ENCODE measurements at regions not wholly inside any gene's neighbourhood (a gene's known extent, or its start where the extent isn't known, plus 50 kb on each side); places are given as distances from the start of the nearest gene placed in this dataset.

- DNase-seq (ENCODE audit: low spot score): no peak
These were observed 720.9 kb downstream of the BRD1 start for GRCh38 chr22:49106842-49107152.

GRCh38 chr22:49106096-49106841, 721.4 kb downstream of the BRD1 start:
- no peak for DNase-seq (ENCODE audit: low spot score)

- no peak for DNase-seq (ENCODE audit: low spot score)
These were observed 723.2 kb downstream of the BRD1 start for GRCh38 chr22:49104434-49104833.

GRCh38 chr22:49103314-49104059, 724.2 kb downstream of the BRD1 start:
- no peak for DNase-seq (ENCODE audit: low spot score)

GRCh38 chr22:49102367-49102766, 725.3 kb downstream of the BRD1 start:
- no peak for DNase-seq (ENCODE audit: low spot score)

- DNase-seq (ENCODE audit: low spot score): no peak
These were observed 725.8 kb downstream of the BRD1 start for GRCh38 chr22:49101873-49102272.

GRCh38 chr22:49101225-49101624, 726.4 kb downstream of the BRD1 start:
- DNase-seq (ENCODE audit: low spot score): no peak

- DNase-seq (ENCODE audit: low spot score): no peak
These were observed 726.9 kb downstream of the BRD1 start for GRCh38 chr22:49100773-49101172.

GRCh38 chr22:49100316-49100715, 727.4 kb downstream of the BRD1 start:
- no peak for DNase-seq (ENCODE audit: low spot score)

GRCh38 chr22:49099496-49100124, 728.1 kb downstream of the BRD1 start:
- no peak for DNase-seq (ENCODE audit: low spot score)

- no peak for DNase-seq (ENCODE audit: low spot score)
These were observed 728.6 kb downstream of the BRD1 start for GRCh38 chr22:49099089-49099488.

GRCh38 chr22:49097966-49098365, 729.7 kb downstream of the BRD1 start:
- DNase-seq (ENCODE audit: low spot score): no peak

- no peak for DNase-seq (ENCODE audit: low spot score)
These were observed 730.3 kb downstream of the BRD1 start for GRCh38 chr22:49097171-49097925.

- no peak for DNase-seq (ENCODE audit: low spot score)
These were observed 731.2 kb downstream of the BRD1 start for GRCh38 chr22:49096476-49096875.

GRCh38 chr22:49095366-49095765, 732.3 kb downstream of the BRD1 start:
- no peak for DNase-seq (ENCODE audit: low spot score)

GRCh38 chr22:49094858-49095257, 732.8 kb downstream of the BRD1 start:
- DNase-seq (ENCODE audit: low spot score): no peak

GRCh38 chr22:49094151-49094550, 733.5 kb downstream of the BRD1 start:
- no peak for DNase-seq (ENCODE audit: low spot score)

- DNase-seq (ENCODE audit: low spot score): no peak
These were observed 734.3 kb downstream of the BRD1 start for GRCh38 chr22:49093192-49093880.

GRCh38 chr22:49092716-49093115, 735.0 kb downstream of the BRD1 start:
- DNase-seq (ENCODE audit: low spot score): no peak

- DNase-seq (ENCODE audit: low spot score): no peak
These were observed 735.6 kb downstream of the BRD1 start for GRCh38 chr22:49091917-49092545.

GRCh38 chr22:49091451-49091850, 736.2 kb downstream of the BRD1 start:
- no peak for DNase-seq (ENCODE audit: low spot score)

- DNase-seq (ENCODE audit: low spot score): no peak
These were observed 736.9 kb downstream of the BRD1 start for GRCh38 chr22:49090853-49091135.

Measured in CD4-positive, alpha-beta T cell treated with Interleukin-2 at 100 ng/mL for 4 hours (primary cell).